ENCODE measurements at regions not wholly inside any gene's neighbourhood (a gene's known extent, or its start where the extent isn't known, plus 50 kb on each side); places are given as distances from the start of the nearest gene placed in this dataset.

DNA sequence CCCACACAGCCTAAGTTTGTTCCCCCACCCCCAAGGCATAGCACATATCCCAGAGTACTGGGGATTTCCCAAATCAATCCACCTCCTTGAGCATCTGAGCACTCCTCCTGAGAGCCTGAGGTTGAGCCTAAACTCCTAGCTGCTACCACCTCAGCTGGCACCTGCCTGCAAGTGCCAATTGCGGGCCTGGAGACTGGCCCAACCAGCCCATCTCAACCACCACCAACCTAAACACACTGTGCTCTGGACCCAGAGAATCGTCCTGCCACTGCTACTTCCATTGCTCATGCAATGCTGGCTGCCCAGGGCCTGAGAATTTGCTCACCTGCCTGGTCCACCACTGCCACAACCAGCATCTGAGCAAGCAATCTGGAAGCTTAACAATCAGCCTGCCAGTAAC lies 177.1 kb downstream of the FGF13 start:
- no peak overlapping the region for H3K4me3 ChIP-seq
- no peak for DNase-seq (ENCODE audit: low read depth, low spot score)
- TF ChIP-seq CREM (IDR thresholded peaks at IDR 0.05; ENCODE audit: low read depth): no peak
- TF ChIP-seq NFXL1 (IDR thresholded peaks at IDR 0.05; ENCODE audit: borderline replicate concordance): no peak
- TF ChIP-seq HDAC2 (IDR thresholded peaks at IDR 0.05): no peak
- TF ChIP-seq RELA (IDR thresholded peaks at IDR 0.05; ENCODE audit: borderline replicate concordance, partially characterized antibody): no peak
- no peak for TF ChIP-seq RCOR1 (conservative IDR thresholded peaks at IDR 0.05; ENCODE audit: low read depth, low read length)
- no peak for TF ChIP-seq SPI1 (IDR thresholded peaks at IDR 0.05; ENCODE audit: borderline replicate concordance, insufficient read depth, low read depth, low read length)
- no peak for TF ChIP-seq ZBED1 (IDR thresholded peaks at IDR 0.05; ENCODE audit: borderline replicate concordance)
- TF ChIP-seq WRNIP1 (IDR thresholded peaks at IDR 0.05; ENCODE audit: borderline replicate concordance, low read depth, low read length): no peak
- TF ChIP-seq IKZF2 (IDR thresholded peaks at IDR 0.05): no peak
- TF ChIP-seq, protein P1, sequence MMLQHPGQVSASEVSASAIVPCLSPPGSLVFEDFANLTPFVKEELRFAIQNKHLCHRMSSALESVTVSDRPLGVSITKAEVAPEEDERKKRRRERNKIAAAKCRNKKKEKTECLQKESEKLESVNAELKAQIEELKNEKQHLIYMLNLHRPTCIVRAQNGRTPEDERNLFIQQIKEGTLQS (IDR thresholded peaks at IDR 0.05; ENCODE audit: borderline replicate concordance, extremely low read depth, low read depth, low read length): no peak
- 0% methylated on average over 2 of the region's 2 CpGs for WGBS (ENCODE audit: insufficient coverage, insufficient replicate concordance, low lambda C conversion rate, missing lambda C conversion rate)
- intact Hi-C loops (cut with micrococcal nuclease; ENCODE audit: unreplicated experiment): no loop called here
- no peaks in the 10 kb centered on the region for H3K79me2 ChIP-seq (ENCODE audit: control insufficient read depth, insufficient read depth, low read length)
- no peak for FAIRE-seq
- POLR2A ChIA-PET: no interaction called here
- CTCF ChIA-PET: no interaction called here
- RAD21 ChIA-PET (ENCODE audit: unreplicated experiment): no interaction called here
- no peak for ATAC-seq
- no peak overlapping the region for H3K4me2 ChIP-seq (ENCODE audit: control insufficient read depth, insufficient read depth)
- BruUV-seq (replicated peaks): no TSS peak
- H3K9me3 ChIP-seq (replicated peaks; ENCODE audit: control insufficient read depth, insufficient read depth, low read length): no peaks in the 10 kb centered on the region
- no peak overlapping the region for H2AFZ ChIP-seq (ENCODE audit: control insufficient read depth, low read depth, low read length)
- in situ Hi-C loops (cut with MboI): no loop called here
- H4K20me1 ChIP-seq (ENCODE audit: control insufficient read depth, insufficient read depth): no peaks in the 10 kb centered on the region
- no peak overlapping the region for H3K27ac ChIP-seq (ENCODE audit: control insufficient read depth, insufficient read depth)
- no peaks in the 10 kb centered on the region for H3K27me3 ChIP-seq (replicated peaks in 1 of 2; ENCODE audit: control insufficient read depth in 2 of 2, insufficient read depth in 2 of 2, low read length in 1 of 2)
- no peaks in the 10 kb centered on the region for H3K36me3 ChIP-seq (ENCODE audit: control insufficient read depth in 2 of 2, insufficient read depth in 2 of 2, low read length in 1 of 2)
- no peaks in the 10 kb centered on the region for H3K4me1 ChIP-seq (ENCODE audit: control insufficient read depth, insufficient read depth, low read length)
- SMC1A ChIA-PET (ENCODE audit: uncharacterized antibody, unreplicated experiment): no interaction called here
- no peak overlapping the region for H3K9ac ChIP-seq (ENCODE audit: control insufficient read depth, insufficient read depth, low read length)

DNA sequence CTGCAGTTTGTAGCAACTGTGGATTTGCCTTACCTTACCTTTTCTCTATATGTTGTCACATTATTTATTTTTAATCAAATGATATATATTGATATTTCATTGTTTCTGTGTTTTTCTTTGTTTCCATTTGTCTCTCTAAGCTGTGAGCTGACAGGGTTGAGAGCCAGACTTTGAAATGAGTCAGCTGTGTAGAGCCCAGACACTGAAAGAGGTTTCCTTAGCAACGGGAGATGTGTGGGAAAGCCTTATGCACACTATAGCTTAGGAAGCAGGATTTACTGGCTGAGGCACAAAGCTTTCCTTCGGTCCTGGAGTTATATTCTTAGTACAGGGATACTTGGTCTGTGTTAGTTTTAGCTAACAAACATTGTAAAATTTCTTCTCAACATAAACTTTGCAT lies 192.2 kb downstream of the FGF13 start:
- Histone ChIP-seq H3K4me2 (ENCODE audit: control insufficient read depth, insufficient read depth) (no peak overlapping the region), H3K4me3 (no peak overlapping the region), H3K9me3 (replicated peaks; ENCODE audit: control insufficient read depth, insufficient read depth, low read length) (no peaks in the 10 kb centered on the region), H4K20me1 (ENCODE audit: control insufficient read depth, insufficient read depth) (no peaks in the 10 kb centered on the region), H3K79me2 (ENCODE audit: control insufficient read depth, insufficient read depth, low read length) (no peaks in the 10 kb centered on the region), H3K27ac (ENCODE audit: control insufficient read depth, insufficient read depth) (no peak overlapping the region), H3K36me3 (ENCODE audit: control insufficient read depth in 2 of 2, insufficient read depth in 2 of 2, low read length in 1 of 2) (no peaks in the 10 kb centered on the region), H3K9ac (ENCODE audit: control insufficient read depth, insufficient read depth, low read length) (no peak overlapping the region), H2AFZ (ENCODE audit: control insufficient read depth, low read depth, low read length) (no peak overlapping the region), H3K4me1 (ENCODE audit: control insufficient read depth, insufficient read depth, low read length) (no peaks in the 10 kb centered on the region), H3K27me3 (replicated peaks in 1 of 2; ENCODE audit: control insufficient read depth in 2 of 2, insufficient read depth in 2 of 2, low read length in 1 of 2) (no peaks in the 10 kb centered on the region)
- FAIRE-seq (no peak), DNase-seq (ENCODE audit: low read depth, low spot score) (no peak), ATAC-seq (no peak)
- POLR2A ChIA-PET: no interaction called here
- CTCF ChIA-PET: no interaction called here
- BruUV-seq (replicated peaks): no TSS peak
- intact Hi-C loops (cut with micrococcal nuclease; ENCODE audit: unreplicated experiment) (no loop called here), in situ Hi-C loops (cut with MboI) (no loop called here)
- SMC1A ChIA-PET (ENCODE audit: uncharacterized antibody, unreplicated experiment): no interaction called here
- RAD21 ChIA-PET (ENCODE audit: unreplicated experiment): no interaction called here
- 4% methylated on average over 2 of the region's 2 CpGs for WGBS (ENCODE audit: insufficient coverage, insufficient replicate concordance, low lambda C conversion rate, missing lambda C conversion rate)
- TF ChIP-seq TARDBP (IDR thresholded peaks at IDR 0.05; ENCODE audit: borderline replicate concordance): no peak
- no peak for TF ChIP-seq NFYA (IDR thresholded peaks at IDR 0.05; ENCODE audit: borderline replicate concordance, low read depth, low read length)
- TF ChIP-seq, protein P1 (IDR thresholded peaks at IDR 0.05; ENCODE audit: borderline replicate concordance, extremely low read depth, low read depth, low read length): no peak
- TF ChIP-seq, protein P2, sequence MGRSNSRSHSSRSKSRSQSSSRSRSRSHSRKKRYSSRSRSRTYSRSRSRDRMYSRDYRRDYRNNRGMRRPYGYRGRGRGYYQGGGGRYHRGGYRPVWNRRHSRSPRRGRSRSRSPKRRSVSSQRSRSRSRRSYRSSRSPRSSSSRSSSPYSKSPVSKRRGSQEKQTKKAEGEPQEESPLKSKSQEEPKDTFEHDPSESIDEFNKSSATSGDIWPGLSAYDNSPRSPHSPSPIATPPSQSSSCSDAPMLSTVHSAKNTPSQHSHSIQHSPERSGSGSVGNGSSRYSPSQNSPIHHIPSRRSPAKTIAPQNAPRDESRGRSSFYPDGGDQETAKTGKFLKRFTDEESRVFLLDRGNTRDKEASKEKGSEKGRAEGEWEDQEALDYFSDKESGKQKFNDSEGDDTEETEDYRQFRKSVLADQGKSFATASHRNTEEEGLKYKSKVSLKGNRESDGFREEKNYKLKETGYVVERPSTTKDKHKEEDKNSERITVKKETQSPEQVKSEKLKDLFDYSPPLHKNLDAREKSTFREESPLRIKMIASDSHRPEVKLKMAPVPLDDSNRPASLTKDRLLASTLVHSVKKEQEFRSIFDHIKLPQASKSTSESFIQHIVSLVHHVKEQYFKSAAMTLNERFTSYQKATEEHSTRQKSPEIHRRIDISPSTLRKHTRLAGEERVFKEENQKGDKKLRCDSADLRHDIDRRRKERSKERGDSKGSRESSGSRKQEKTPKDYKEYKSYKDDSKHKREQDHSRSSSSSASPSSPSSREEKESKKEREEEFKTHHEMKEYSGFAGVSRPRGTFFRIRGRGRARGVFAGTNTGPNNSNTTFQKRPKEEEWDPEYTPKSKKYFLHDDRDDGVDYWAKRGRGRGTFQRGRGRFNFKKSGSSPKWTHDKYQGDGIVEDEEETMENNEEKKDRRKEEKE (IDR thresholded peaks at IDR 0.05): no peak
- no peak for TF ChIP-seq DPF2 (IDR thresholded peaks at IDR 0.05)
- no peak for TF ChIP-seq MTA3 (IDR thresholded peaks at IDR 0.05; ENCODE audit: borderline replicate concordance, low read length)
- TF ChIP-seq NR2C1 (IDR thresholded peaks at IDR 0.05): no peak
- TF ChIP-seq BCL11A (IDR thresholded peaks at IDR 0.05; ENCODE audit: low read depth, low read length): no peak
- TF ChIP-seq TCF7 (IDR thresholded peaks at IDR 0.05; ENCODE audit: borderline replicate concordance): no peak
- no peak for TF ChIP-seq RAD51 (IDR thresholded peaks at IDR 0.05)
